Activated naive CD4-positive, alpha-beta T cell treated with anti-CD3 and anti-CD28 coated beads, Interleukin-2, amount 50 U/mL, for 16 hours (primary cell): ENCODE measurements at regions not wholly inside any gene's neighbourhood (a gene's known extent, or its start where the extent isn't known, plus 50 kb on each side); places are given as distances from the start of the nearest gene placed in this dataset.
"Not testable (repeated sequence)": the region's sequence is repeated elsewhere in the genome, so short reads cannot be mapped to it uniquely, and the experiment has no call there.

Experiments
- DNase-seq: peaks from one replicate; pipeline ENCODE4 v3.0.0-alpha.2; 2020

DNA sequence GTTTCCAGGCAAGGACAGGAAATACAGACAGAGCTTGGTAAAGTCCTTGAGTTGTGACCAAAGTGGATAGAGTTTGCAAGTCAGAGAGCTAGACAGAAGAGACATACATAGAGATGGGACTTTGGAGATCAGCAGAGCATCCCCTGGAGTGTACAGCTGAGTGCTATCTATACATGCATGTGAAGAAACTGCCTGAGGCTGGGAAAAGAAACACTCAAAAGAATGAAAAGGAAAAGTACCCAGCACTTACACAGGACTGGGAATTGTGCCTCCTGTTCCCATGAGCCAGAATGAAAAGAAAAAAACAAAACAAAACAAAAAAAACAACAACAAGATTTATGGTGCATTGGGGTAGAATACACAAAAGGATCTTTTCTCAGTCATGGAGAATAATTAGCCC lies 606.4 kb downstream of the ZNF608 start:
- DNase-seq, result no peak

DNA sequence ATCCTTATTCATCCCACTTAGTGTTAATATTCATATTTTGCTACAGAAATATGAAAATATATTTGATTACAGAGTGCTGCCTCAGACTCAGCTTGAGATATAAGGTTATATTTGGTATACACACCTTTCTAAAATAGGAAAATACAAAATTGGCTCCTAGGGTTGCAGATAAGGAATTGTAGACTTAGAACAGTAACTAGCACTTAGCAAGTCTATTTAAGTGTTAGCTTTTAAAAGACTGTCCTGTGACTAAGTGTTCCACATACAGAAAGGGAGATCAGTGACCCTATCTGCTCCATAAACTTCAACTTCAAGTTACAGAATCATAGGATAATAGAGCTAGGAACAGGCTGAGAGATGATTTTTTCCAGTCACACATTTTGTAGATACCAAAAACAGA lies 607.0 kb downstream of the ZNF608 start:
- no peak for DNase-seq

DNA sequence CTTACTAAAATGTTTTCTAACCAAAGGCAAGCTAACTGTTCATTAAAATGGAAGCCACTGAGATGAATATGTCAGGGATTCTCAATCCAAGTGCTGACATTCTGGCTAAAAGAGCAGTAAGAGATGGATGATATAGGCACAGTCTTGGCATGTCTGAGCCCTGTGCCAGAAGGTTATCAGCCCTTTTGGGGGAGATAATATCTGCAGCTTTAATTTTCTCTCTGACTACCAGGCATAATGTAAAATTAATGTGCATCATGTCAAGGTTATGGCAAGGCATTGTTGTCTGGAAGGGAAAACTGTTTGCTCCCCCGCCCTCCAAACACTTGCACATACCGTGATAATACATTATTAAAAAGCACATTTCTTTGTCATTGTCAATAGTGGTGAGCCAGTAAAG lies 609.8 kb downstream of the ZNF608 start:
- DNase-seq, result no peak

DNA sequence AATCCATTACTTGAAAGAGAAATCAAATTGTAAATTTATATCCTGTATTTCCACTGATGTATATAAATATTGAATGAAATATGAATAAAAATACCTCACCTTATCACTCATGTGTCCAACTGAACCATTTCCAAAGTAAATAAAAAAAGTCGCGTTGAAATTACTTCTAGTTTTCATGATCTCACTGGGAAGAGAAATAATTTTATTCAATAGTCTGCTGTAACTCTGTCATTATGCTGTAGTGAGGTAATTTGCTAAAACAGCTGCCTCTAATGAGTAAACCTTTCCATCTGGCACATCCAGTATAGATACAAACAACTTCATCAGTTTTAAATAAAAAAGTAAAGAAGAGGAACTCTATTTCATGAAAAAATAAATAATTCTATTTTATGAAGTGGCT lies 611.5 kb downstream of the ZNF608 start:
- DNase-seq, result no peak

DNA sequence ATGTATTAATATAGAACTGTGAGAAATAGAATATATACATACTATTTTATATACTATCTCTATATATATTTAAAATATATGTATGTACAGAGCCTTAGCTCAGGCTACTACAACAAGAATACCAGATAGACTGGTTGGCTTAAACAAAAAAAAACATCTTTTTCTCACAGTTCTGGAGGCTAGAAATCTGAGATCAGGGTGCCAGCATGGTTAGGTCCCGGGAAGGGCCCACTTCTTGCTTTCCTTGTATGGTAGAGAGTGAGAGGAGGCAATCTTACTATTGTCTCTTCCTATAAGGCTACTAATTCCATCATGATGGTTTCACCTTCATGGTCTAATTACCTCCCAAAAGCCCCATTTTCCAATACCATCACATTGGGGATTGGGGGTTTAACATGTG lies 613.0 kb downstream of the ZNF608 start:
- DNase-seq, result no peak

DNA sequence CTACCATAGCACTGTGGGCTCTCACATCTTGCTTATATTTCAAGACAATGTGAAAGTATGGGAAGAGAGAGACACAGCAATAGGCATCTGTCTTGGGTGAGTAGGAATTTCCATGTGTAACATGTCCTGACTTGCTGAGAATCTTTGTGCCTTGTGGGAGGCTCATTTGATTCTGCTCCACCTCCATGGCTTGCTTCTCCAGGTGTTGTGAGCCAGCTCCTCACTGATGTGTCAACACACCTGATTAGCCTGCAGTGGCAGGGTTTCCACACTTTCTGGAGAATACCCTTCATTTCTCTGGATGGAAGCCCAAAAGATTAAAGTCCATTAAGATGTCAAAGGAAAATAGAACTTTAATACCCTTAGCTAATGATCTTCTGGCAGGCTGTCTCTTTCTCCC lies 613.6 kb downstream of the ZNF608 start:
- DNase-seq, result no peak

DNA sequence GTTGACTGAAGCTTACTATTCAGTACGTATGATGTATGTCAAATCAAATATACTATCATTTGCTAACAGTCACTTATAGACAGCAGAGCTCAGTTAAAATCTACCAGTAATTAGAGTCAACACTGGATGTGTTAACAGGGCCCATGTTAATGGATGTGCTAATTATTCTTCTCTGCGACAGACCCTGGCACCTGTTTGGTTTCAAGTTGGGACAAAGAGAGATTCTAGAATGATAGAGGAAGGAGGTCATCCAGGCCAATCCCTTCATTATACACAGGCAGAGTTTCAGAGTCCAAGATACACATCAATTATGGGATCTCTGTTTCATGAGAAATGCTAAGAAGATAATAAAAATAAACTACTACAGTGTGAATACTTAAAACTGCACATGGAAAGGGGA lies 615.0 kb downstream of the ZNF608 start:
- DNase-seq, result no peak

DNA sequence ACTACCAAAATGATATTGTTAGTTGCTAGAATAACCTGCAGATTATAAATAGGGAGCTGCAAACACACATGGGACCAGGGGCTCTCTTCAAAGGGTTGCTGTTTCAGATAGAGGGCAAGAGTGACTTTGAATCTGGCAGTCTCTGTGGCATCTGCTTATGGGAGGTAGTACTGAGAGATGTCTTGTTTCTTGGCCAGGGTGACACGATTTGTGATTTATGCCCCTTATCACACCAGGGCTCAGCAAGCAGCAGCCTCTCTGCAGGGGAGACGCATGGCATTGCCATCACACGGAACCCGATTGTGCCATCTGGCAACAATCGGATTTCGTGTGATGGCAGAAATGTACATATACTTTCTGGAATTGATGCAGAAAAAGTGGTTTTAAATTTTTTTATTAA lies 615.6 kb downstream of the ZNF608 start:
- no peak for DNase-seq

DNA sequence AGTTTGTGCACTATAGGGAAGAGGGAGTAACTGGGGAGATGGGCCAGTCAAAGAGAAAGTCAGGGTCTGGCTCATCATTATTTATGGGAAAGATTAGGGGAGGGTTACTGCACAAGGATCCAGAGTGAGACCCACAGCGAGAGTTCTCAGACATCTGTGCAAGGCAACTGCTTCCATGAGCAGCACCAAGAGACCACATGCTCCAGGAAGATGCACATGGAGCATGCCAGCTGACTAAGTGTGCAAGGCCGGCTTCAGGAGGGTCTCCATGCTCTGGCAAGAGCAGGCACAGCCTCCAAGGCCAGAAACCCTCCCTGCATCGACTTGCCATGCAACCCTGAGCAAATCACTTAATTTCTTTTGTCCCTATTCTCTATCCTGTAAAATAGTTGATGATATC lies 616.9 kb downstream of the CSNK1G3 start:
- DNase-seq, result no peak

DNA sequence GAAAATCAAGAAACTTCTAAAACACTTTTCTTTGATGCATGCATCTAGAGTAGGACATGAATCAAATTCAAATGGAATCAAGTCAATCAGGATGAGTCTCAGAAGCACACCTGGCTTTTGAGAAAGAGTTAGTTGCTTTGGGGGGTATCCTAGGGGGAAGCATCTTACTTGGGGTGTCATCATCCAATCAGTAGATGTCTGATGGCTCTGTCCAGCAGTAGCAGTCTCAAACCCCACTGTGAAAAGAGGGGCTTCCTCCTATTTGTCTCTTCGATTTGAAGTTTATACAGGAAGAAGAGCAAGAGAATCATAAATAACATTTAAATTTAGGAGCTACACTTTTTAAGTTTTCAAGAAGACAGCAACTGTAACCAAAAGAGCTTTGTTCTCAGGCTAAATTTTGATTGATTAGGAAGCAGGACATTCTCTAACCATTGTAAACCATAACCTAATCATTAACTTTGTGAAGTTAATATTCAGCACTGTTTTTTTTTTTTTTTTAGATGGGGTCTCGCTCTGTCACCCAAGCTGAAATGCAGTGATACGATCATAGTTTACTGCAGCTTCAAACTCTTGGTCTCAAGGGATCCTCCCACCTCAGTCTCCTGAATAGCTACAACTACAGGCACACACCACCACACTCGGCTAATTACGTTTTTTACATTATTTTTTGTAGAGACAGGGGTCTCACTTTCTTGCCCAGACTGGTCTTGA lies 614.7 kb downstream of the CSNK1G3 start:
- no peak for DNase-seq

DNA sequence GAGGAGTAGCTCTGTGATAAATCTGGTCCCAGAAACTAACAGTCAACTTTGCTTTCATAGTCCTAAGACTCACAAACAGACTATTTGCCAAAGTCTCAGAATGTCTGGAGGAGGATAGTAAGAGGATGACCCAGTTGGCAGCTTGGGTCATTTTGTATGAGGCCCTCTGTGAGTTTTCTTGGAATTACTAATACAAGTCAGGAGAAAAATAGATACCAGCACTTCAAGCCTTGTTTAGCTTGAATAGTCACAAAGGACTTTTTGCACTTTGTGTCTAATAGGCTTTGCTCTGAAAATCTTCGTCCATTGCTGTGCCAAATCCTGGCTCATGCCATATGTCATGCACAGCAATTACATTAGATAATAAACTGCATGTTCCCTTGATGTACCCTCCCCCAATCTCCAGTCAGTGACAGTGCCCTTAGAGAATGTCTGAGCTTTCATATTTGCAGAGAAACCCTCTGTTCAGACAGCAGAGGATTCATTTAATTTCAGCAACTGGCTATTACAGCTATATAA lies 612.8 kb downstream of the CSNK1G3 start:
- no peak for DNase-seq

DNA sequence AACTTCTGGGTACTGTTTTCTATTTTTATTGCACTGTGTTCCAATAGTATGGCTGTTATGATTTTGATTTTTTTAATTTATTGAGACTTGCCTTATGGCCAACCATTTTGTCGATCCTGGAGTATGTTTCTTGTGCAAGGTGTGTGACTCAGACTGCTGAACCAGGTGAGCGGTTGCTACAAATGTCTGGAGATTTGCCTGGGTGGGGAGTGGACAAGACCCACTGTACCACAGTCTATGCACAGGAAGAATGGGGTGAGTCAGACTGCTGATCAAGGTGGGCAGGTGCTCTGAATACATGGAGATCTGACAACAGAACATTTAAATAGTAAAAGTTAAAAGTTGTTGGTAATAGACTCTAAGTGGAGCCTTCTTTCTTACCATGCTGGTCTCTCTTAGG lies 609.2 kb downstream of the CSNK1G3 start:
- no peak for DNase-seq

DNA sequence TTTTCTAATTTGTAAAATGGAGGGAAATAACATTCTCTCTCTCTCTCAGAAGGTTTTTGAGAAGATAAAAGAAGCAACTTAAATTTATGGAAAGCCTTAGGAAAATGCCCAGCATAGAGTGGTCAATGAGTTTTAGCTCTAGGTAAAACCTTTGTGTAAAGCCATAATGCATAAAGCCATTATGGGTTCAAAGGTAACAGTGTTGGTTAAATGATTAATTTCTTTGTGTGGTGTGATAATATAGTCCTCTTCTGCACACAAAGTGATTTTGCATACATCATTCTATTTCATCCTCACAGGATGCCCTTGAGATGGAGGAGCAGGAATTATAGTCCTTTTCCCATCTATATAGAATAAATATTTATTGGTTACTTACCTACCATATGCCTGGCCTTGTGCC lies 602.9 kb downstream of the CSNK1G3 start:
- DNase-seq, result no peak

DNA sequence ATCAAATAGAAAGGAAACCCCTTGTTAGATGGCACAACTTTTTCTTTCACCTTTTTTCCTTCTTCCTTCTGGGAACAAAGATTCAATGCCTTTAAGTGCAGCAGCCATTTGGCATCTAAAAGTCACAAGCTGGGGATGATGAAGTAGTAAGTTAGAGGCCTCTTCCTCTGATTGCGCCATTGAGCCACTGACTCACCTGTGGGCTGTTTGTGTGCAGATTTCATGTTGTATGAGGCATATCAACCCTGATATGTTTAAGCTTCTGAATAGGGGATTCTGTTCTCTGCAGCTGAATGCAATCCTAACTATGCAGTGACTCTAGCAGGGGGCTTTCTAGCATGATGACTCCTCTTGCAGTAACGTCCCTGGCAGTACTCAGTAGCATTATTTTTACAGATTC lies 599.9 kb downstream of the CSNK1G3 start:
- DNase-seq, result no peak

DNA sequence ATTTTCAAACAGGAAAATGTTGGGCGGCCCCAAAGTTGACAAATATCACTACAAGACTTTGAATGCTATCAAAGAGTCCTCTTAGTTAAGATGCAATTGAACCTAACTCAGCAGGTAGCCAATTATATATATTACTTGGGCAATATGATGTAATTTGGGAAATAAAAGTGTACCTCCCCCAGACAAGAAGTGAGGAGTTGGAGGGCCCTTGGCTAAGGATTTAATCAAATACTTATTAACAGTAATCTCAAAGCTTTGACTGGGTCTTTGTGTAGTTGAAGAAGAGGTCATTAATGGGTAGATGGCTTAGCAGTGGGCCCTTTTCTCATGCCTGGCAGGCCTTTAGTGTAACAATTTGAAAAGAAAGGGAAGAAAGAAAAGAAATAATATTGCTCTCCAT lies 599.0 kb downstream of the CSNK1G3 start:
- DNase-seq, result no peak

DNA sequence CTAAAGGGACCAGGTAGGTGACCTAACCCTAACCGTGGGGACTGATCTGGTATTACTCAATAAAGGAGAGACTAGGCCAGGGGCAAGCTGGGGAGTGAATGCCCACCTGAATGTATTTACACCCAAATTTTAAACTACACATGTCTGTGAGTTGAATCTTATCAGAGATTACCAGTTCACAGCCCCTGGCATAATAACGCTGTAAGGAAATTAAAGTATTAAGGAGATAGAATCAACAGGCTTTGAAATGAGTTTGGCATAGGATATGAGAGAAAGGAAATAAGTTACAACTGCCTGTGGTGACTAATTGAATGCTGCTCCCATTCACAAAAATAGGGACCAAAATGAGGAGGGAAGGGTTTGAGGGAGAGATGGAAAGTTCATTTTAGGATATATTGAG lies 593.3 kb downstream of the CSNK1G3 start:
- DNase-seq, result no peak

DNA sequence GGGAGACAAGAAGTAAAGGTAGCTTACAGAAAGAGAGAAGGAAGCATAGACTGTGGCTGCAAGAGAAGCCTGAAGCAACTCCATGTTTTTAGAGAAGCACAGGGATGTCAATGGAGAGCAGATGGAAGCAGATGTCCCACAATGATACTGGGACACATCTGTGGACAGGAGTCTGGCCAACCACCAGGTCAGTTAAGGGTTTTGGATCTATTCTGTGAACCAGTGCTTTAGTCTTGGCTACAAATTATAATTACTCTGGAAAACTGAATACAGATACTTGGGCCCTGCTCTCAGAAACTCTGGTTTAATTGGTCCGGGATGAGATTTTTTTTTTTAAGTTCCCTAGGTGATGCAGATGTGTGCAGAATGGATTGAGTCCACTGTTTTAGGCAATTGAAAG lies 592.8 kb downstream of the CSNK1G3 start:
- DNase-seq, result no peak

DNA sequence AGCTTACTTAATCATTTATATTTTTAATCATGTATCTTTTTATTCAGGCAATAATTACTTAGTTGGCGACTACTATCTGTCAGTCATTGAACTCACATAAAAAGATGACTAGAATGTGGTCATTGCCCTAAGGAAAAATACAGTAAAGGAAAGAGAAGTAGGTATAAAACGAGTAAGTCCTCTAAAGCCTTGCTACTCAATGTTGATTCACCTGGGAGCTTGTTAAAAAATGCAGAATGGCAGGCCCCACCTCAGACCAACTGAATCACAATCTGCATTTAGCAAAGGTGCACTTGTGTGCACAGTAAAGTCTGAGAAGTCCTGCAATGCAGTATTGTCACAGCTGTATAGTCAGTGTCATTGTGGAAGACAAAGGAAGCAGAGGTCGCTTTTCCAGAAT lies 592.4 kb downstream of the CSNK1G3 start:
- no peak for DNase-seq

DNA sequence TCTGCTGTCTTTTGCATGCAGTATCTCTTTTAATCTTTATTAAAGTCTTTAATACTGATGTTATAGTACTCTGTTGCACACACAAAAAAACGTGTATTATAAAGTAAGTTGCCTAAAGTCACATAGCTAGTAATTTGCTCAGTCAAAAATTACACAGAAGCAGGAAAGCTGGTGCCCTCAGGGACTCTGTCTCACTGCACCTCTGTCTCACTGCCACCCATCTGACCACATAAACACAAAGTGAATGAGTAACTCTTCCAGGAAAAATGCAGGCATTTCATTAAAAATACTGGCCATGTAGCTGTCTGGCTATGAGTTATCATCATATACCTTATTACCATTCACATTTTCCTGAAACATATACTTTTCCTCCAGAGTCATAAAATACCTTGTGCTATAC lies 591.7 kb downstream of the CSNK1G3 start:
- no peak for DNase-seq

DNA sequence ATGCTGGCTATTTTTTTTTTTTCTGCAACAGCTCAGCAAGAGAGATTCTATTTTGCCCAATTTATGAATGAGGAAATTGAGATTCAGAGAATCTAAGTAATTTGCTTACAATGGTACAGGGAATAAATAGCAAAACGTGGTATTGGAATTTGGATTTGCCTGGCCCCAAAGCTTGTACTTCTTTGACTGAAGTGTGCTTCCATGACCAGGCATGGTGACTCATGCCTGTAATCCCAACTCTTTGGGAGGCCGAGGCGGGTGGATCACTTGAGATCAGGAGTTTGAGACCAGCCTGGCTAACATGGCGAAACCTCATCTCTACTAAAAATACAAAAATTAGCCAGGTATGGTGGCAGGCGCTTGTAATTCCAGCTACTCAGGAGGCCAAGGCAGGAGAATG lies 591.1 kb downstream of the CSNK1G3 start:
- not testable (repeated sequence) for DNase-seq

DNA sequence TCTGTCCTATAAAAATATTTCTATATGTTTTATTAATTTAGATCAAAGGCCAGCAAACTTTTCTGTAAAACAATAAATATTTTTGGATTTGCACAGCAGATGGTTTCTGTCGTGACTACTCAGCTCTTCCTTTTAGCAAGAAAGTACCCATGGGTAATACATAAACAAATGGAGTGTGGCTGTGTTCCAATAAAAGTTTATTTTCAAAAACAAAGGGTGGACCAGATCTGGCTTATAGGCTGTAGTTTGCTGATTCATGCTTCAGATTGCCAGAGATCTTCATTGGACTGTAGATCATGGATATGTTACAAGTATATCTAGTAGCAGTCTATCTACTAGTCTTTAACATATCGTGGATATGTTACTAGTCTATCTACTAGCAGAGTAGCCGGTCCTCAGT lies 590.5 kb downstream of the CSNK1G3 start:
- DNase-seq, result no peak

DNA sequence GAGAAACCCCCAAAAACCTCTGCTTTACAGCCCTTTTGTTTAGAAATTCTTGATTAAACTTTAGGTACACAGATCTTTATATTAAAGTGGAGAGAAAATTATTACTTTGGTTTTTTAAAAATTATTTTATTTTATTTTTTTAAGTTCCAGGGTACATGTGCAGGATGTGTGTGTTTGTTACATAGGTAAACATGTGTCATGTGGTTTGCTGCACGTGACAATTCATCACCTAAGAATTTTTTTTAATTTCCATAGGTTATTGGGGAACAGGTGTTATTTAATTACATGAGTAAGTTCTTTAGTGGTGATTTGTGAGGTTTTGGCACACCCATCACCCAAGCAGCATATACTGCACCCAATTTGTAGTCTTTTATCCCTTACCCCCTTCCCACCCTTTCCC lies 581.7 kb downstream of the CSNK1G3 start:
- no peak for DNase-seq

DNA sequence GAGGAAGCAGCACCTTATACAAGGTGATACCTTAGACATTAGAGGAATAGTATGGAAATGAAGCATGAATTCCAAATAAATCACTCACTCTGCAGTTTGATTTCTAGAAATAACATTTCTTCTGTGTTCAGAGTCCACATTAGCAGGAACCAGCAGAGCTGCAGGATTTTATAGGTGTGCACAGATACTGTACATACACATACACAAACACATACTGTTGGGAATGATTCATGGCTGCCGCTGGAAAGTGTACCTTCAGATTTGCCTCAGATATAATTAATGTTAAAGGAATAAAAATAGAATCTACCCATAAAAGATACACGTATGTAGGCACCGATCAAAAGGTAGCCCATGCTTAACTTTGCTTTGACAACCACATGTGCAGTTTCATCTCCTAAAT lies 578.1 kb downstream of the CSNK1G3 start:
- no peak for DNase-seq

DNA sequence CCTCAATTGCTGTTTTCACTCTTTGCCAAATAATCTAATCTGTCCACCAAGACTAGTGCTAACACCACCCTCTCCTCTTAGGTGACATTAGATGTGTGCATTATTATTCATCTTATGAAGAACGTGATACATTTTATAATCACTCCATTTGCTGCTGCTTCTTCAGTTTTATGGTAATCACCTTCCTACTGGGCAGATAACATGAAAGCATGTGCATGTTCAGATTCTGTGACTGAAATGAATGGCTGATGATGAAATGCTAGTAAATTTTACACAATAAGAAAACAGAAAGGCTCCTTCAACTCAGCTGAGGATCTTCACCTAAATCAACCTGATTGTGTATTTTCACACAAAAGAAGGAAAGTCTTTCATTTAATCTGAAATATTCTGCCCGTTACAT lies 577.6 kb downstream of the CSNK1G3 start:
- no peak for DNase-seq

DNA sequence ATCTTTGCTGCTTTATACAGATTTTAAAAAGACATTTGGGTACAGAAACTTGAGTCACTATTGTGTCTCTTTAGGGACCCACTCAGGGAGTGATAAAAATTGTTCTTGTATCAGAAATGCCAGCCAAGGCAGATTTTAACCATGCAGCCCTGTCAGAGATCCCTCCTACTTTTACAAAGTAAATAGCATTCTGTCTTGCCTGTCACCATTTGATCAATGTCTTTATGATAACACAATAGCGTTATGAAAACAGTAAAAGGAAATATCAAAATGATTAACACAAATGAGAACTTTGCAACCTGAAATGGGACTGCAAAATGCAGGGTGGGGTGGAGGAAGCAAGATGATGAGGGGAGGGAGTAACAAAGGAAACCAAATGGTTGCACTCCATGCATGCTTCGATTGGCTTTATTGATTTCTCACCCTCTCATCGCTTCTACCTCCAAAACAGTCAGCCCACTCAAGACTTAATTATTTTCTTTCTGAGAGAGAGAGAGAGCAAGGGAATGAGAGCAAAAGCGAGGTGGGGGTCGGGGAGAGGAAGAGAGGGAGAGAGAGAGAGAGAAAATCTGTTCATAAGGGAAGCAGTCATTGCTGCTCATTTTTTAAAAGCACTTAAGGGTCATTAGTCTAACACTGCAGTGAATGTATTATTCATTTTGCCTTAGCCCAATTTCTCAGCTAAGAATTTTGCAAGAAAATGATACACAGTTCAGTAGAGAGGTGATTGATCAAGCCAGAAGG lies 576.5 kb downstream of the CSNK1G3 start:
- no peak for DNase-seq
